NCI-H1092 (cell line): ENCODE measurements at regions not wholly inside any gene's neighbourhood (a gene's known extent, or its start where the extent isn't known, plus 50 kb on each side); places are given as distances from the start of the nearest gene placed in this dataset.

Experiments
- DNase-seq: peaks from one replicate; lab custom pipeline; 2025; lab: John Stamatoyannopoulos, UW

- no peak for DNase-seq
These were observed 60.0 kb downstream of the ING1 start for GRCh38 chr13:110773480-110773879.

- no peak for DNase-seq
These were observed 60.6 kb downstream of the ING1 start for GRCh38 chr13:110774051-110774450.

GRCh38 chr13:110774490-110774889 lies 61.0 kb downstream of the ING1 start:
- DNase-seq: no peak

- DNase-seq: no peak
These were observed 62.1 kb downstream of the ING1 start for GRCh38 chr13:110775576-110775975.

- DNase-seq: no peak
These were observed 63.8 kb downstream of the ING1 start for GRCh38 chr13:110777251-110777820.

- DNase-seq: no peak
These were observed 65.5 kb downstream of the ING1 start for GRCh38 chr13:110779022-110779421.

GRCh38 chr13:110780422-110780821 lies 66.9 kb downstream of the ING1 start:
- no peak for DNase-seq

- no peak for DNase-seq
These were observed 68.7 kb downstream of the ING1 start for GRCh38 chr13:110782185-110782584.

GRCh38 chr13:110784704-110785103 lies 71.2 kb downstream of the ING1 start:
- no peak for DNase-seq

GRCh38 chr13:110788778-110789177 lies 75.3 kb downstream of the ING1 start:
- no peak for DNase-seq

GRCh38 chr13:110789871-110790270 lies 76.4 kb downstream of the ING1 start:
- DNase-seq: no peak

- DNase-seq: no peak
These were observed 76.9 kb downstream of the ING1 start for GRCh38 chr13:110790371-110790770.

GRCh38 chr13:110794209-110794608 lies 80.7 kb downstream of the ING1 start:
- DNase-seq: no peak

GRCh38 chr13:110797230-110797877 lies 83.9 kb downstream of the ING1 start:
- DNase-seq: no peak

- DNase-seq: no peak
These were observed 84.8 kb downstream of the ING1 start for GRCh38 chr13:110798081-110798994.

- no peak for DNase-seq
These were observed 86.0 kb downstream of the ING1 start for GRCh38 chr13:110799246-110800236.

- DNase-seq: no peak
These were observed 87.5 kb downstream of the ING1 start for GRCh38 chr13:110801044-110801443.

GRCh38 chr13:110802260-110802659 lies 88.8 kb downstream of the ING1 start:
- DNase-seq: no peak

- DNase-seq: no peak
These were observed 93.1 kb downstream of the ING1 start for GRCh38 chr13:110806636-110807035.

GRCh38 chr13:110807546-110807945 lies 94.0 kb downstream of the ING1 start:
- DNase-seq: no peak

- no peak for DNase-seq
These were observed 94.6 kb downstream of the ING1 start for GRCh38 chr13:110808138-110808537.
